NCI-H2227 treated with DMSO at 0.1 percent for 48 hours (cell line): ENCODE measurements at regions not wholly inside any gene's neighbourhood (a gene's known extent, or its start where the extent isn't known, plus 50 kb on each side); places are given as distances from the start of the nearest gene placed in this dataset.
A peak's percentile ranks its signal among the peaks of the same experiment; 100 is the strongest.

ENCODE experiments used
- DNase-seq: peaks from one replicate; lab custom pipeline; 2025; lab: John Stamatoyannopoulos, UW

GRCh38 chr3:30206051-30206450 is 400.4 kb upstream of the TGFBR2 start:
- DNase-seq = no peak

GRCh38 chr3:30221619-30222018 is 384.8 kb upstream of the TGFBR2 start:
- no peak for DNase-seq

- DNase-seq = no peak
Observed at GRCh38 chr3:30222441-30222840, 384.0 kb upstream of the TGFBR2 start.

- DNase-seq = no peak
Observed at GRCh38 chr3:30225021-30225420, 381.4 kb upstream of the TGFBR2 start.

- no peak for DNase-seq
Observed at GRCh38 chr3:30226601-30227151, 379.7 kb upstream of the TGFBR2 start.

GRCh38 chr3:30227571-30228301 is 378.7 kb upstream of the TGFBR2 start:
- DNase-seq = no peak

- no peak for DNase-seq
Observed at GRCh38 chr3:30228302-30228631, 378.1 kb upstream of the TGFBR2 start.

- no peak for DNase-seq
Observed at GRCh38 chr3:30231277-30232141, 374.9 kb upstream of the TGFBR2 start.

GRCh38 chr3:30232142-30232541 is 374.3 kb upstream of the TGFBR2 start:
- DNase-seq = no peak

GRCh38 chr3:30233913-30234646 is 372.3 kb upstream of the TGFBR2 start:
- DNase-seq = no peak

GRCh38 chr3:30236011-30236410 is 370.4 kb upstream of the TGFBR2 start:
- no peak for DNase-seq

- DNase-seq = no peak
Observed at GRCh38 chr3:30241721-30242120, 364.7 kb upstream of the TGFBR2 start.

- DNase-seq = peak; percentile 39
Observed at GRCh38 chr3:30245858-30246622, 360.4 kb upstream of the TGFBR2 start.

- DNase-seq = no peak
Observed at GRCh38 chr3:30248423-30248822, 358.0 kb upstream of the TGFBR2 start.

- no peak for DNase-seq
Observed at GRCh38 chr3:30252474-30252873, 353.9 kb upstream of the TGFBR2 start.

GRCh38 chr3:30253832-30254231 is 352.6 kb upstream of the TGFBR2 start:
- no peak for DNase-seq

- DNase-seq = no peak
Observed at GRCh38 chr3:30256474-30256873, 349.9 kb upstream of the TGFBR2 start.

- DNase-seq = peak; percentile 64
Observed at GRCh38 chr3:30258426-30259392, 347.7 kb upstream of the TGFBR2 start.

- DNase-seq = no peak
Observed at GRCh38 chr3:30259730-30260129, 346.7 kb upstream of the TGFBR2 start.

- no peak for DNase-seq
Observed at GRCh38 chr3:30260762-30261161, 345.6 kb upstream of the TGFBR2 start.
